ENCODE measurements at regions not wholly inside any gene's neighbourhood (a gene's known extent, or its start where the extent isn't known, plus 50 kb on each side); places are given as distances from the start of the nearest gene placed in this dataset.
"Not testable (repeated sequence)": the region's sequence is repeated elsewhere in the genome, so short reads cannot be mapped to it uniquely, and the experiment has no call there.

DNA sequence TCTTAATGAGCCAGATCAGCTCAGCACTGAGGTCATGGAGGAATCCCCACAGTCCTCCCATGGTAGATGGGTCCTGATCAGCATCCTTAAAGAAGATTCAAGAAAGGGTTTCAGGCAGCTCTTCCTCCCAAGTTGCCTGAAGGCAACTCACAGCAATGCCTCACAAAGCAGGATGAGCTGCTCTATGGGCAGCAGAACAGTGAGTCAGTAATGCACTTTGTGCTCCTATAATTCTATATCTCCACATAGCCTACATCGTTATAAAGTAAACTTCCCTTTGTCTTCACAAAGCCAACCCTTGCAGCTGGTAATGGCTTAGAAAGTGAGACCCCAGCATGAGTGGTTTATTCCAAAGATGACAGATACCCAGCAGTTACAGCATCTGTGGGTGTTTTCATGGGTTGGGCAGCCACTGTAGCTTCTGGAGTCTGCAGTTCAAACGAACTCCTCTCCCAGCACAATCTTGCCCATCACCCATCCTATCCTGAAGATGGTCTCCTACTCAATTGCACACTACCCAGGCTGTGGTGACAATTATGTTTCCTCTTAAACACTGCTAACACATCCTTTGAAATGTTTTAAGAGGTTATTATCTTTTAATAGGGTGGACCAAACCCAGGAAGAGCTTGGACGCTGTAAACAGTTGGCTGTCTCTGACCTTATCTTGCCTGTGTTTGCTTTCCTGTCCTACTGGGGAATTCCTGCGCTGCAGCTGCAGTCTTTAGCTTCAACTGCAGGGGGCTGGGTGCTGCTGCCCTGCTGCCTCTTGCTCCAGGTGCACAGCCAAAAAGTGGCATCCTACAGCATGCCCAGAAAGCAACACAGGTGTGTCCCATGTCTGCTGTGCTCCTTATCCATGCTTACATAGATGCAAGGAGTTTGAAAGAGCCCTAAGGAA, 286.9 kb downstream of the ANAPC1 start:
- DNase-seq = not testable (repeated sequence)

DNA sequence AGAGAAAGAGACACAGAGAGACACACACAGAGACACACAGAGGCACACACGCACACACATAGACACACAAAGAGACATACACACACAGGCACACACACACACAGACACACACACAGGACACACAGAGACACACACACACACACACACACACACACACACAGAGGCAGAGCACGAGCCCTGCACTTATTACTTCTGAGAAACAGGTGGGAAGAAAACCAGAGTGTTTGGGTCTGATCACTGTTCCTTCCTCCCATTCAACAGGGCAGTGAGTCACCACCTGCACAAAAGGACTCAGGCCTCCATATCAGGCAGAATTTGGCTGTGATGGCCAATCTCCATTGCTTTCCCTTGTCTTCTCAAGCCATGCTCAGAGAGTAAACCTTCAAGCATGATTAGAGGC, 285.0 kb downstream of the ANAPC1 start:
- not testable (repeated sequence) for DNase-seq

DNA sequence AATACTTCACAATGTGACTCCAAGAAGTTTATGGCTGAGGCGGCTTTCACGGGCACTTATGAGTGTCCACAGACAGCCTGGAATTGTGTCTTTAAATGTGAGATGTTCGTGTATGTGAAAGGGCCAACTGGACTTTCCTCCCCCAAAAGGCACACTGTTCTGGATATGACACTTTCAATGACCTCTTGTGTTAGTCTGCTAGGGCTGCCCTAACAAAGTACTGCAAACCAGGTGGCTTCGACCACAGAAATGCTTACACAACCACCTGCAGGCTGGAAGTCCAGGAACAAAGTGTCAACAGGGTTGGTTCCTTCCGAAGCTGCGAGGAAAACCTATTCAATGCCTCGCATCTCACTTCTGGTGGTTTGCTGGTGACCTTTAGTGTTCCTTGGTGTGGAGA, 281.7 kb downstream of the ANAPC1 start:
- DNase-seq = not testable (repeated sequence)

DNA sequence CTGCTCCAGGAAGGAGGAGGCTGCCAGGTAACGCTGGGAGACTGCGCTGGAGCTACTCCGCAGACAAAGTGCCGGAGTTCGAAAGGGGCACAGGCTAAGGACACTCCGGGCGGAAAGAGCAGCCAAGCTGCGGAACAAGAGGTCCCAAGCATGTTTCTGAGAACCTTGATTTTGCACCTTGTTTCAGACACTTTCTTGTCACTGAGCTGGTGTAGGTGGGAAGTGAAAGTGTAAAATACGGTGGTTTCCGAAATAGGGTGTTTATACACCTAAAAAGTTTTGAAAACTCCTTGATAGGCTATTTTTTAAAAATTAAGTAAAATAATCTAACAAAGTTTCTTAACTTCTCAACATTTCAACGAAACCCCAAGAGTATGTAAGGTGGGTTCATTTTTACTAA, 278.2 kb downstream of the ANAPC1 start:
- DNase-seq = not testable (repeated sequence)

DNA sequence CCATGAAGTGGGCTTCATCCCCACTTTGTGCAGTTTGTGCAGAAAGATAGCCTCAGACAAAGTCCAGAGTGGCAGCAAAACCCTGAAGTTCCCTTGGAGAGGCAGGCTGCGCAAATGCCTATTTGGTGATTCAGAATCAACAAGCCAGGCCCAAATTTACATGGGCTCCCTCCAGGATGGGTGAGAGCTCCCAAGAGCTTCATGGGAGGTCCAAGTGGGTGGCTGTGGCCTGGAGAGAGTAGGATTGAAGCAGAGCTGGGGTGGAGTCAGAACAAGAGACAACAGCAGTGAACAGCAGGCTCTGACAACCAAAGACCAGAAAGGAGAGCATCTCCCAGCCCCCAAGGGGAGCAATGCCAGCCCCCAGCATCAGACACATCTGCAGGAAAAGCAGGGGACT, 277.4 kb downstream of the ANAPC1 start:
- not testable (repeated sequence) for DNase-seq

DNA sequence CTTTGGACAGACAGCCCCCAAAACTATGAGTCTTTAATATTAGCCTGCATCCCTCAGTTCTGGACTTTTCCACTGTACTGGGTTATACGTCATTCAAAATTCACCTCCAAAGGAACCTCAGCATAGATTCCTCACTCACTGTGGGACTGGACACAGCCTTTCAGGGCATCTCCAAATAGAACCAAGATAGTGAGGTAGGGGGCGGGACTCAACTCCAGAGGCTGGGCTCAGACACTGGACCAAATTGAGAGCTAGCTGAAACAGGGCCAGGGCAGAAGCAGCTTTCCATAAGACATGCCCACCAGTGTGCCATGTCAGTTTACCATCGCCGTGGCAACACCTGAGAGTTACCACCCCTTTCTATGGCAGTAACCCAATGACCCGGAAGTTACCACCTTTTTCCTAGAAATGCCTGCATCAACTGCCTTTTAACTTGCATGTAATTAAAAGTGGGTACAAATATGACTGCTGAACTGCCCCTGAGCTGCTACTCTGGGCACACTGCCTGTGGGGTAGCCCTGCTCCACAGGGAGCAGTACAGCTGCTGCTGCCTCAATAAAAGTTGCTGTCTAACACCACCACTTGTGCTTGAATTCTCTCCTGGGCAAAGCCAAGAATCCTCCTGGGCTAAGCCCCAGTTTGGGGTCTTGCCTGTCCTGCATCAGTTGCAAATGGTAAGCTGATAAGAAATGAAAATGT, 274.7 kb downstream of the ANAPC1 start:
- DNase-seq = not testable (repeated sequence)

DNA sequence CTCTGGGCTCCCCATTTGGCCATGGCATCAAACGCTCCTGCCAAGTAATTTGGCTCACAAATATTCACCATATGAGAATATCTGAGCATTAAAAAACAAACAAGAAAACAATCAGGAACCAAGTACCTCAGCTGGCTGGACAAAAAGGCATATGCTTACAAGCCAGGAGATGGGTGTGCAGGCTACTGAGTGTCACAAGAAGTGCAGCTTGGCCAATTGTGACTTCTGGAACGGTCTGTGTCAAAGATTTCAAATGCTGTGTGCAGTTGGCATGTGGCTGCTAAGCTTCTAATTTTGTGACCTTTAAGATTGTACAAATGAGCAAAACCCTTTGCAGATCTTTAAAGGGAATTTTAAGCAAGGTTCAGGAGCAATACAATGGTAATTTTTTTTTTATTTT, 274.0 kb downstream of the ANAPC1 start:
- DNase-seq = not testable (repeated sequence)

DNA sequence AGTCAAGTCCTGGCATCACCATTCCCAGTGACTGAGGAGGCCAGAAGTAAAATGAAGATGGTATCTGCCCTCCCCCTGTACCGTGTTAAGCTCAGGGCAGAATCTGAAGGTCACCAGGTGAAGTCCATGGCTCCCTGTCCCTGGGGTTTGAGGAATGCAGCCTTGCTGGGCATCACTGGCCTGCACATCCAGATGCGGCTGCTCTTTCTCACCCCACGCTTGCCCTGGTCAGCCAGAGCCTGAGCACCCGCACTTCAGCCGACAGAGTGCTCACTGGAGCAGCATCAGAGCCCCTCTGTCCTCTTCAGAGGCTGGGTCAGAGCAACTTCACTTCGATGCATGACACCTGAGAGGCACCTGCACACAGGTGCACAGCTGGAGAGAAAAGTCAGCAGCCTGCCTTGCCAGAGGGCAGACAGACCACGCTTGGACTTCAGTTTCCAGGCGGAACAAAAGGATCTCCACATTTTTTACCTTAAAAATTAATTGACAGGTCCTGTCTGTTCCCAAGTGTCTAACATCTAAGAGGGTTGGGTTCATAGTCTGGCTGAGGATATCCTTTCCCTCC, 267.3 kb downstream of the ANAPC1 start:
- DNase-seq = no peak

DNA sequence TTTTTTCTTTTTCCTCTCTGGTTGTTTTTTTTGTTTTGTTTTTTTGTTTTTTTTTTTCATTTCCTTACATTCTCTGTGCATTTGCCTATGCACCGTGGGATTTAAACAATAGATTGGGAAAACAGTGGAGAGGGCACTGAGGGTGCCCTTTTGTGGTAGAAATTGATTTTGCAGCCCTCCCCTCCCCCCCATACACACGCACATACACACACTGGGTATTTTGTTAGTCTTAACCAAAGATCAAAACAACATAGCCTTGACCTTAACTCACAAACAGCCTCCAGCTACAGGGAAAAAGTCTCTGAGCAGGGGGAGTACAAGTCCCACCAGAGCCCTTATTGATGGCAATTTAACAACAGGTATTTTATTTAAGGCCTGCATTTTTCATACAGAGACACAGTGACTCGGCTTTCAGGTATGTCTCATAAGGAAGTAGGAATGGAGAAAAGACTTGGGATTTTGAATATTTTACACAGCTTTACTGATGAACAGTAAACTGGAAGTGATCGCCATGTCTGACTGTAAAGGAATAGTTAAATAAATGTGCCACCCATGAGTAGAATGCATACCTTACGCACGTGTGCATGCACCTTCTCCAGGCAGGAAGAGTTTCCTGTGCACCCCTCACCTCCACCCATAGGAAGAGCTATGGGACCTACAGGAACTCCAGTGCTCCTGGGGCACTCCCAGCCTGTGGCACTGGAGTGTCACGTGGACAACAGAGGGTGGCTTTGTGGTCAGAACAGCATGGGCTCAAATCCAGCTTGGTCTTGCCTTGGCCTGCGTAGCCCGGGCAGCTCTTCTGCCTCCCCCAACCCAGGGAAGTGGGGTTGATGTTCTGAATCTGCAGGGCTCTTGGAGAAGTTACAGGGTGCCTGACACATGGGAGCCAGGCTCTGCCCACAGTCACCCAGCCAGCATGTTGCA, 266.4 kb downstream of the ANAPC1 start:
- no peak for DNase-seq

DNA sequence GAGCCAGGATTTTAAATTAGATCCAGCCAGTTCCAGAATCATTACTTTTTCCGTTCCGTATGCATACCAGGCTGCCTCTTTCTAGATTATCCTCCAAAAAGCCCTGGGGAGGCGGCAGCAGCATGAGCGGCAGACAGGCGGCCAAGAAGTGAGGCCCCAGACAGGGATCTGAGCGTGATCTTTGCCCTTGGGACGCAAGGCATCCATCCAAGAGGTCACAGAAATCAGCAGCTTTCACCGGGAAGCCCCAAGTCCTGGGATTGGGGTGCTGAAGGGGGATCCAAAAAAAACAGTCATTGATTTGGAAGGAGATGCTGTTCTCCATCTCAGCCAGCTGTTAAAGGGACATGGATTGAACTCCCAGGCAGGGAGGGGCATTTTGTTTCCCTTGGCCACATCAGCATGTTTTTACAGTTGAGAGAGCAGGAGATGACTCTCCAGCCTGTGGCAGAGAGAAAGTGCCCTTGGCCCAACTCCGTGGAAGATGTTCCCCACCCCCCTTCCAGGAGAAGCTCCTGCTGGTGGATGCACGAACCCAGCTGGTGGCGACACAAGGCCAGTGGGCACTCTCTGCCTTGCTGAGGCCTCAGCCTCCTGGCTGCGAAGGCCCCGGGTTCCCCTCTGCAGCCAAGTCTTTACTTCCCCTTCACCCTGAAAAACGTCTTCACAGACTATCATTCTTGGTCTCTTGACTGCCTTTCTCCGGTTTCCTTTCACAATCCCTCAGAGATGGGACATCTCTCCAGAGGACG, 265.6 kb downstream of the ANAPC1 start:
- no peak for DNase-seq

DNA sequence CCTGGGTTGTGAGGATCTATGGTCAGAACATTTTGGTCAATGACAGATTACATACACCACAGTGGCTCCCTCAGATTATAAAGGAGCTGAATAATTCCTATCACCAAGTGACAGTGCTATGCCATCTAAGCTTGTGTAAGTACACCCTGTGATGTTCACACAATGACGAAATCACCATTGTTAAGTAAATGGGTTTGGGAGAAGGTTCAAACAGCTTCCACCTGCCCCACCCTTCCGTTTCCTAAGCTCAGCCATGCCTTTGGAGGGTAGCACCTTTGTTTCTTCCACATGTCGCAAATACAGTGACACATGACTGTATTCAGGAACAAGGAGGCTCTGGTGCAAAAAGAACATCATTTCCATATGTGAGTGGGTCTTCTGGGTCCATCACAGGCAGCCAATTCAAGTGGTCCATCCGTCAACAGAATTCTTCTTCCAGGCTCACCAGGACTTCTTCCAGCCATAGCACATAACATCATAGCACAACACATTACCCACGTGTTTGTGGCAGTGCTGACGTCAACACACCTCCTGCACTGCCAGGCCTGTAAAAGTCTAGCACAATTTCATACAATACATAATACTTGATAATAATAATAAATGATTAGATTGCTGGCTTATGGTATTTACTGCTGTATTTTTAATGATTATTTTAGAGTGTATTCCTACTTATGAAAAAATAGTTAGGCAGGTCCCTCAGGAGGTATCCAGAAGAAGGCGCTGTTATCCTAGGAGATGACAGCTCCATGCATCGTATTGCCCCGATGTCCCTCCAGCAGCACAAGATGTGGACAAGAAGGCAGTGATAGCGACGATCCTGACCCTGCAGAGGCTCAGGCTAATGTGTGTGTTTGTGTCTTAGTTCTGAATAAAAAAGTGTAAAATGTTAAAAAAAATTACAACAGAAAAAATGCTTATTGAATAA, 264.8 kb downstream of the ANAPC1 start:
- no peak for DNase-seq

DNA sequence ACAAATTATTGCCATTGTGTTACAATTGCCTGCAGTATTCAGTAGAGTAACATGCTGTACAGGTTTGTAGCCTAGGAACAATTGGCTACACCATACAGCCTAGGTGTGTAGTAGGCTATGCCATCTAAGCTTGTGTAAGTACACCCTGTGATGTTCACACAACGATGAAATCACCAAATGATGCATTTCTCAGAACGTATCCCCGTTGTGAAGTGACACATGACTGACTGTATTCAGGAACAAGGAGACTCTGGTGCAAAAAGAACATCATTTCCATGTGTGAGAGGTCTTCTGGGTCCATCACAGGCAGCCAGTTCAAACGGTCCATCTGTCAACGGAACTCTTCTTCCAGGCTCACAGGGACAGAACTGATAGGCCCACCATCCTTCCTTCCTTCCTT, 263.7 kb downstream of the ANAPC1 start:
- no peak for DNase-seq

DNA sequence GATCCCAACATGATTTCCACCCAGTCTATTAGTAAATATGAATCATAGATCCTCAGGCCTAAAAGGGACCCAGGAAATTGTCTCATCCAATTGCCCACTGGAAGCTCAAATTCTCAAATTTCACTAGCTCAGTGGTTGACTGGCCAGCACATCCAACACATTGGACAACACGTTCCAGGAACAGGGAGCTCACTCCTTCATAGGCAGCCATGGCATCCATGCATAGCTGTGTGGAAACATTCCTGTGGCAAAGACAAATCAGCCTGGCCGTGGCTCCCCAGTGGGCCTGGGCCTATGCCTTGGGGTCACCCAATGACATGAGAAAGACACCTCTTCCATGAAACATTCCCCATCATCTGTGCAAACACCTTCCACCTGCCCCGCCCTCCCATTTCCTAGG, 261.1 kb downstream of the ANAPC1 start:
- no peak for DNase-seq

DNA sequence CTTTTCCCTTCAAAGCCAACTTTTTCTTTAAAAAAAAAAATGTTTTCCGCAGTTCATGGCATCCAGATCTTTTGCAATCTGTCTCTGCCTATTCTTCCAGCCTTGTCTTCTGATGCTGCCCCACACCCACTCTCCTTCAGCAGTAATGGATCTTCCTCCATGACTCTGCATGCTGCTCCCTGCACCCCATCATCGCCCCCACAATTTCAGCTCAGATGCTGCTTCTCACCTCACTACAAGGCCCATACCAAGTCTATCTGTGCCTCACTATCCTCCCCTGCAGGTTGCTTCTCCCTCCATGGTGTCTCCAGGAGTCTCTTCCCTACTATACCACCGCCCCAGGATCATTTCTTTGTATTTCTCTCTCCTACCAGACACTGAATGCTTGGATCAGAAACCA, 260.6 kb downstream of the ANAPC1 start:
- no peak for DNase-seq

DNA sequence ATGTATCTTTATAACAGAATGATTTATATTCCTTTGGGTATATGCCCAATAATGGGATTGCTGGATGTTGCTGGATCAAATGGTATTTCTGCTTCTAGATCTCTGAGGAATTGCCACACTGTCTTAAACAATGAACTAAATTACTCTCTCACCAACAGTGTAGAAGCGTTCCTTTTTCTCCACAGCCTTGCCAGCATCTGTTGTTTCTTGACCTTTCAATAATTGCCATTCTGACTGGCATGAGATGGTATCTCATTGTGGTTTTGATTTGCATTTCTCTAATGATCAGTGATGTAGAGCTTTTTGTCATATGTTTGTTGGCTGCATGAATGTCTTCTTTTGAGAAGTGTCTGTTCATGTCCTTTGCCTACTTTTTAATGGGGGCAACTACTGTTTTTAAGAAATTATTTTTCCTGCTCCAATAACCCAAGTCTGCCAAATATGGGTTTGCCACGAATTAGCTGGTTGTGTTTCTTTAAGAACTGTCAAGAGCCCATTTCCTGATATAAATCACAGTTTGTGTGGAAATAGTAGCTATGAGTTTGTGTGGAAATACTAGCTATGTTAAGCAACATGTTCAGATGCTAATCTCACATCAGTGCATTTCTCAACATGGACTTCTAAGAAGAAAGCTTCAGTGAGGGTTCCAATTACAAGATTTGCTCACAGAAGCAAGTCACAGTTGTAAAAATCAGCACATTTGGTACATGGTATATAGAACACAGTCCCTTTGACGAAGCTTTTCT, 259.4 kb downstream of the ANAPC1 start:
- peak; percentile 57 for DNase-seq

DNA sequence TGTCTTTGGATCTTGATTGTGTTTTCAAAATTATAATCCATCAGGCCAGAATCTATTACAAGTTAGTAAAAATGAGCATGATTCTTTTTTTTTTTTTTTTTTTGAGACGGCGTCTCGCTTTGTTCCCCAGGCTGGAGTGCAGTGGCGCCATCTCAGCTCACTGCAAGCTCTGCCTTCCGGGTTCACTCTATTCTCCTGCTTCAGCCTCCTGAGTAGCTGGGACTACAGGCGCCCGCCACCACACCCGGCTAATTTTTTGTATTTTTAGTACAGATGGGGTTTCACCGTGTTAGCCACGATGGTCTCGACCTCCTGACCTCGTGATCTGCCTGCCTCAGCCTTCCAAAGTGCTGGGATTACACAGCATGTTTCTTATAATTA, 258.8 kb downstream of the ANAPC1 start:
- not testable (repeated sequence) for DNase-seq

DNA sequence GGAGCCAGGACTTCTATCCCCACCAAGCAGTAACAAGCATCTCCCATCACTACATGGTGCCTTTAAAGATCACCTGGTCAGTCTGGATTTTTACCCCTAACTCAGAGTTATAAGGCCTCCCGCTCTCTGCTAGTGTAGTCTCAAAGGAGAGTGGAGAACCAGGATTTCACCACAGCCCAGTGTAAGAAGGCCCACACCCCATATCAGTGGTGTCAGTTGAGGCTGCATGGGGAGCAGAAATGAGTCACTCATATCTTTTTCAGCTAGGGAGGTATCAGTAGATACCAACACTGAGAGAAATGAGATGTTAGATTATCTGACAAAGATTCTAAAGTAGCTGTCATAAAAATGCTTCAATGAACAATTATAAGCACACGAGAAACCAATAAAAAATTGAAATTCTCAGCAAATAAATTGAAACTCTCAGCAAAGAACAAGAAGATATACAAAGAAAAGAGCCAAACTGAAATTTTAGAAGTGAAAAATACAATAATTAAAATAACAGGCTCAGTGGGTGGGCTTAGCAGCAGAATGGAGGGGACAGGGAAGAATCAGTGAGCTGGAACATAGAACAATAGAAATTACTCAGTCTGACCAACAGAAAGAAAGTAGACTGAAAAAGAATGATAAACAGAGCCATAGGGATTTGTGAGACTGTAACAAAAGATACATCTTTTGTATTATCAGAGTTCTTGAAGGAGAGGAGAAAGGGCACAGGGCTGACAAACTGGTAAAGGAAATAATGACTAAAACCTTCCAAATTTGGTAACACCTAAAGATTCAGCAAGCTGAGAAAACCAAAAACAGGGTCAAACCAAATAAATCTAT, 257.7 kb downstream of the ANAPC1 start:
- DNase-seq = no peak

DNA sequence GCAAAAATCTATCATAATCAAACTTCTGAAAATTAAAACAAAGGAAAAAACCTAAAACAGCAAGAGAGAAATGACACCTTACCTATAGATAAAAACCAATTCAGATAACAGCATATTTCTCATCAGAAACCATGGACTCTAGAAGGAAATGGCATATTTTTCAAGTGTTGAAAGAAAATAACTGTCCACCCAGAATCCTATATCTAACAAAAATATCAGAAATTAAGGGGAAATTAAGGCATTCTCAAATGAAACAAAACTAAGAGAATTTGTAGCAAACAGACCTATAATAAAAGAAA, 257.2 kb downstream of the ANAPC1 start:
- DNase-seq = no peak

DNA sequence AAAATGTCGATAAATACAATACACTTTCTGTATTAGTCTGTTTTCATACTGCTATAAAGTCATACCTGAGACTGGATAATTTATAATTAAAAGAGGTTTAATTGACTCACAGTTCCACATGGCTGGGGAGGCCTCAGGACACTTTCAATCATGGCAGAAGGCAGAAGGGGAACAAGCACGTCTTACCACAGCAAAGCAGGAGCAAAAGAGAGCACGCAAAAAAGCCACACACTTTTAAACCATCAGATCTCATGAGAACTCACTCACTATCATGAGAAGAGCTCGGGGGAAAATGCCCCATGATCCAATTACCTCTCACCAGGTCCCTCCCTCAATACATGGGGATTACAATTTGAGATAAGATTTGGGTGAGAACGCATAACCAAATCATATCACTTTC, 256.7 kb downstream of the ANAPC1 start:
- DNase-seq = no peak

All from KG1 (cell line).